Stimulated activated CD4-positive, alpha-beta T cell treated with anti-CD3 and anti-CD28 coated beads, Interleukin-12 subunit alpha, Interleukin-12 subunit beta, amount 100 ng/mL, for 4 hours (primary cell): ENCODE measurements at regions not wholly inside any gene's neighbourhood (a gene's known extent, or its start where the extent isn't known, plus 50 kb on each side); places are given as distances from the start of the nearest gene placed in this dataset.
"Not testable (repeated sequence)": the region's sequence is repeated elsewhere in the genome, so short reads cannot be mapped to it uniquely, and the experiment has no call there.

Experiments used
- DNase-seq: peaks from one replicate; pipeline ENCODE4 v3.0.0-alpha.2; 2020

GRCh38 chr2:143841935-143842334 is 678.0 kb downstream of the ZEB2 start:
- no peak for DNase-seq

- no peak for DNase-seq
Observed at GRCh38 chr2:143840601-143841000, 679.3 kb downstream of the ZEB2 start.

- DNase-seq = no peak
Observed at GRCh38 chr2:143840194-143840593, 679.7 kb downstream of the ZEB2 start.

GRCh38 chr2:143839456-143839855 is 680.5 kb downstream of the ZEB2 start:
- DNase-seq = no peak

GRCh38 chr2:143837055-143837454 is 682.9 kb downstream of the ZEB2 start:
- not testable (repeated sequence) for DNase-seq

GRCh38 chr2:143835481-143835880 is 684.4 kb downstream of the ZEB2 start:
- DNase-seq = no peak

GRCh38 chr2:143833015-143833660 is 686.8 kb downstream of the ZEB2 start:
- DNase-seq = no peak

- DNase-seq = no peak
Observed at GRCh38 chr2:143830476-143830875, 689.4 kb downstream of the ZEB2 start.

- DNase-seq = no peak
Observed at GRCh38 chr2:143828763-143829537, 691.0 kb downstream of the ZEB2 start.

GRCh38 chr2:143824791-143825190 is 695.1 kb downstream of the ZEB2 start:
- no peak for DNase-seq

GRCh38 chr2:143823876-143824275 is 694.7 kb downstream of the ARHGAP15 start:
- no peak for DNase-seq

- no peak for DNase-seq
Observed at GRCh38 chr2:143823296-143823695, 694.1 kb downstream of the ARHGAP15 start.

- DNase-seq = no peak
Observed at GRCh38 chr2:143822736-143823135, 693.5 kb downstream of the ARHGAP15 start.

- no peak for DNase-seq
Observed at GRCh38 chr2:143819764-143820163, 690.5 kb downstream of the ARHGAP15 start.

- DNase-seq = no peak
Observed at GRCh38 chr2:143819190-143819735, 690.0 kb downstream of the ARHGAP15 start.
